ENCODE measurements at regions not wholly inside any gene's neighbourhood (a gene's known extent, or its start where the extent isn't known, plus 50 kb on each side); places are given as distances from the start of the nearest gene placed in this dataset.

DNA sequence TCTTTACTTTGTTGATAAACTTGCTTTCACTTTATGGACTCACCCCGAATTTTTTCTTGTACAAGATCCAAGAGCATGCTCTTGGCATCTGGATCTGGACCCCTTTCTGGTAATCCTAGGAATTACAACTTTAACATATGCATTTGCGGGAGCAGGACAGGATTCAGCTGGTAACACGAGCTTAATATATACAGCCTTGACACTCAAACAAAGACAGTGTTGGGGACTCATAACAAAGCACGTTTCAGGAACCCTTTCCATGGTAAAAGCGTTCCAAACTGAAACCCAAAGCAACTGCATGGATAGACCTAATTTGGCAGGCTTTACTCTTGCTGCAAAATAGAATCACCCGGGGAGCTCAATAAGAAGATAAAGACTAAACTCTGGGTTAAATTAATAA is 349.7 kb upstream of the AMELY start:
- H2BK12ac ChIP-seq (ENCODE audit: low read length): no peak overlapping the region
- H3K36me3 ChIP-seq (replicated peaks in 1 of 2; ENCODE audit: control insufficient read depth in 2 of 2, insufficient read depth in 2 of 2, low read length in 2 of 2): no peaks in the 10 kb centered on the region
- no peak overlapping the region for H3K23ac ChIP-seq (ENCODE audit: low read depth, low read length, poor library complexity)
- H3K9me3 ChIP-seq (replicated peaks in 1 of 2; ENCODE audit: control insufficient read depth in 2 of 2, insufficient read depth in 1 of 2, low read depth in 1 of 2, low read length in 2 of 2): no peaks in the 10 kb centered on the region
- DNase-seq (ENCODE audit: low spot score): no peak
- no CpG with 5 or more reads among the region's 6 CpGs for WGBS, 2 donors (ENCODE audit: extremely low coverage in 2 of 2, insufficient read length in 2 of 2, insufficient replicate concordance in 1 of 2)
- no peak overlapping the region for H3K14ac ChIP-seq (ENCODE audit: low read length)
- no peak overlapping the region for H3K4me2 ChIP-seq (ENCODE audit: insufficient read depth, low read length, poor library complexity, severe bottlenecking)
- H3K4me3 ChIP-seq (ENCODE audit: low read length in 2 of 2): no peak overlapping the region
- H3K4ac ChIP-seq (ENCODE audit: low read length): no peak overlapping the region
- no peaks in the 10 kb centered on the region for H3K27me3 ChIP-seq (ENCODE audit: control insufficient read depth in 3 of 3, insufficient read depth in 3 of 3, low read depth in 1 of 3, low read length in 3 of 3)
- no peaks in the 10 kb centered on the region for H3K79me1 ChIP-seq (ENCODE audit: low read depth, low read length)
- H2AK5ac ChIP-seq (ENCODE audit: low read depth, low read length): no peak overlapping the region
- no peak overlapping the region for H3K9ac ChIP-seq (ENCODE audit: low read depth, low read length, poor library complexity)
- H3K4me1 ChIP-seq (ENCODE audit: control insufficient read depth in 2 of 2, insufficient read depth in 1 of 2, low read depth in 1 of 2, low read length in 2 of 2): no peaks in the 10 kb centered on the region
- no peak overlapping the region for H3K27ac ChIP-seq (replicated peaks; ENCODE audit: low read length)
- H3K18ac ChIP-seq (ENCODE audit: low read length): no peak overlapping the region
- H2BK120ac ChIP-seq (ENCODE audit: low read depth, low read length): no peak overlapping the region
- H2BK5ac ChIP-seq (ENCODE audit: low read length): no peak overlapping the region
- no peak overlapping the region for H4K91ac ChIP-seq (ENCODE audit: low read depth, low read length, poor library complexity)
- H2AFZ ChIP-seq (ENCODE audit: low read length): no peak overlapping the region
- no peak overlapping the region for H2BK15ac ChIP-seq (ENCODE audit: low read length)
- H4K8ac ChIP-seq (ENCODE audit: low read depth, low read length): no peak overlapping the region

DNA sequence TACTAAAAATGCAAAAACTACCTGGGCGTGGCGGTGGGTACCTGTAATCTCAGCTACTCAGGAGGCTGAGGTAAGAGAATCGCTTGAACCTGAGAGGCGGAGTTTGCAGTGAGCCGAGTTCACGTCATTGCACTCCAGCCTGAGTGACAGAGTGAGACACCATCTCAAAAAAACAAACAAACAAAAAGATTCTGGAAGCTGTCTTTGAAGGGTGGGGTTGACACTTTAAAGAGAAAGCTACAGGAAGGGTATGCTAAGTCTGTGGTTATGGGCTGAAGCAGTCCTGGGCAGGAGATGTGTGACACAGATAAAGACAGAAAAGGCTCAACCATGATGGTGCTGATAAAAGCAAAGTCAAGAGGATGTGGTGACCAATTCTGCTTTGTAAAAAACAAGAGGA is 328.5 kb upstream of the AMELY start:
- Histone ChIP-seq H3K4me2 (ENCODE audit: insufficient read depth, low read length, poor library complexity, severe bottlenecking) (no peak overlapping the region), H2BK15ac (ENCODE audit: low read length) (no peak overlapping the region), H4K91ac (ENCODE audit: low read depth, low read length, poor library complexity) (no peak overlapping the region), H3K79me1 (ENCODE audit: low read depth, low read length) (no peaks in the 10 kb centered on the region), H3K9ac (ENCODE audit: low read depth, low read length, poor library complexity) (no peak overlapping the region), H3K27me3 (ENCODE audit: control insufficient read depth in 3 of 3, insufficient read depth in 3 of 3, low read depth in 1 of 3, low read length in 3 of 3) (no peaks in the 10 kb centered on the region), H3K23ac (ENCODE audit: low read depth, low read length, poor library complexity) (no peak overlapping the region), H3K4me1 (ENCODE audit: control insufficient read depth in 2 of 2, insufficient read depth in 1 of 2, low read depth in 1 of 2, low read length in 2 of 2) (no peaks in the 10 kb centered on the region), H3K18ac (ENCODE audit: low read length) (no peak overlapping the region), H3K14ac (ENCODE audit: low read length) (no peak overlapping the region), H3K9me3 (replicated peaks in 1 of 2; ENCODE audit: control insufficient read depth in 2 of 2, insufficient read depth in 1 of 2, low read depth in 1 of 2, low read length in 2 of 2) (no peaks in the 10 kb centered on the region), H2BK120ac (ENCODE audit: low read depth, low read length) (no peak overlapping the region), H2BK12ac (ENCODE audit: low read length) (no peak overlapping the region), H2AFZ (ENCODE audit: low read length) (no peak overlapping the region), H3K27ac (replicated peaks; ENCODE audit: low read length) (no peak overlapping the region), H3K4me3 (ENCODE audit: low read length in 2 of 2) (no peak overlapping the region), H2AK5ac (ENCODE audit: low read depth, low read length) (no peak overlapping the region), H3K4ac (ENCODE audit: low read length) (no peak overlapping the region), H3K36me3 (replicated peaks in 1 of 2; ENCODE audit: control insufficient read depth in 2 of 2, insufficient read depth in 2 of 2, low read length in 2 of 2) (no peaks in the 10 kb centered on the region), H4K8ac (ENCODE audit: low read depth, low read length) (no peak overlapping the region), H2BK5ac (ENCODE audit: low read length) (no peak overlapping the region)
- DNase-seq (ENCODE audit: low spot score): no peak
- WGBS, 2 donors (ENCODE audit: extremely low coverage in 2 of 2, insufficient read length in 2 of 2, insufficient replicate concordance in 1 of 2): no CpG with 5 or more reads among the region's 6 CpGs

GRCh38 chrY:7211971-7212370 is 300.4 kb upstream of the AMELY start:
- no peak overlapping the region for H2AFZ ChIP-seq (ENCODE audit: low read length)
- H2BK5ac ChIP-seq (ENCODE audit: low read length): no peak overlapping the region
- H4K91ac ChIP-seq (ENCODE audit: low read depth, low read length, poor library complexity): no peak overlapping the region
- no peak overlapping the region for H3K4me2 ChIP-seq (ENCODE audit: insufficient read depth, low read length, poor library complexity, severe bottlenecking)
- no CpG with 5 or more reads among the region's 5 CpGs for whole genome bisulfite sequencing, 2 donors (ENCODE audit: extremely low coverage in 2 of 2, insufficient read length in 2 of 2, insufficient replicate concordance in 1 of 2)
- H3K4ac ChIP-seq (ENCODE audit: low read length): no peak overlapping the region
- H2BK120ac ChIP-seq (ENCODE audit: low read depth, low read length): no peak overlapping the region
- H2BK12ac ChIP-seq (ENCODE audit: low read length): no peak overlapping the region
- H4K8ac ChIP-seq (ENCODE audit: low read depth, low read length): no peak overlapping the region
- no peaks in the 10 kb centered on the region for H3K9me3 ChIP-seq (replicated peaks in 1 of 2; ENCODE audit: control insufficient read depth in 2 of 2, insufficient read depth in 1 of 2, low read depth in 1 of 2, low read length in 2 of 2)
- no peak overlapping the region for H3K14ac ChIP-seq (ENCODE audit: low read length)
- no peak overlapping the region for H2AK5ac ChIP-seq (ENCODE audit: low read depth, low read length)
- no peak overlapping the region for H3K23ac ChIP-seq (ENCODE audit: low read depth, low read length, poor library complexity)
- no peaks in the 10 kb centered on the region for H3K79me1 ChIP-seq (ENCODE audit: low read depth, low read length)
- no peak overlapping the region for H3K9ac ChIP-seq (ENCODE audit: low read depth, low read length, poor library complexity)
- H3K4me3 ChIP-seq (ENCODE audit: low read length in 2 of 2): no peak overlapping the region
- H2BK15ac ChIP-seq (ENCODE audit: low read length): no peak overlapping the region
- H3K27me3 ChIP-seq (ENCODE audit: control insufficient read depth in 3 of 3, insufficient read depth in 3 of 3, low read depth in 1 of 3, low read length in 3 of 3): no peaks in the 10 kb centered on the region
- no peaks in the 10 kb centered on the region for H3K36me3 ChIP-seq (replicated peaks in 1 of 2; ENCODE audit: control insufficient read depth in 2 of 2, insufficient read depth in 2 of 2, low read length in 2 of 2)
- no peaks in the 10 kb centered on the region for H3K4me1 ChIP-seq (ENCODE audit: control insufficient read depth in 2 of 2, insufficient read depth in 1 of 2, low read depth in 1 of 2, low read length in 2 of 2)
- no peak for DNase-seq (ENCODE audit: low spot score)
- H3K27ac ChIP-seq (replicated peaks; ENCODE audit: low read length): no peak overlapping the region
- H3K18ac ChIP-seq (ENCODE audit: low read length): no peak overlapping the region

- H3K4me3 ChIP-seq (ENCODE audit: low read length in 2 of 2): no peak overlapping the region
- no peak overlapping the region for H2AK5ac ChIP-seq (ENCODE audit: low read depth, low read length)
- no CpG with 5 or more reads among the region's 4 CpGs for WGBS, 2 donors (ENCODE audit: extremely low coverage in 2 of 2, insufficient read length in 2 of 2, insufficient replicate concordance in 1 of 2)
- H3K4me1 ChIP-seq (ENCODE audit: control insufficient read depth in 2 of 2, insufficient read depth in 1 of 2, low read depth in 1 of 2, low read length in 2 of 2): no peaks in the 10 kb centered on the region
- no peak overlapping the region for H2BK12ac ChIP-seq (ENCODE audit: low read length)
- H3K4me2 ChIP-seq (ENCODE audit: insufficient read depth, low read length, poor library complexity, severe bottlenecking): no peak overlapping the region
- H2BK5ac ChIP-seq (ENCODE audit: low read length): no peak overlapping the region
- H3K14ac ChIP-seq (ENCODE audit: low read length): no peak overlapping the region
- no peak overlapping the region for H3K27ac ChIP-seq (replicated peaks; ENCODE audit: low read length)
- no peak overlapping the region for H4K91ac ChIP-seq (ENCODE audit: low read depth, low read length, poor library complexity)
- H4K8ac ChIP-seq (ENCODE audit: low read depth, low read length): no peak overlapping the region
- H3K36me3 ChIP-seq (replicated peaks in 1 of 2; ENCODE audit: control insufficient read depth in 2 of 2, insufficient read depth in 2 of 2, low read length in 2 of 2): no peaks in the 10 kb centered on the region
- no peak for DNase-seq (ENCODE audit: low spot score)
- no peaks in the 10 kb centered on the region for H3K79me1 ChIP-seq (ENCODE audit: low read depth, low read length)
- no peak overlapping the region for H3K18ac ChIP-seq (ENCODE audit: low read length)
- H2BK120ac ChIP-seq (ENCODE audit: low read depth, low read length): no peak overlapping the region
- H3K4ac ChIP-seq (ENCODE audit: low read length): no peak overlapping the region
- H3K23ac ChIP-seq (ENCODE audit: low read depth, low read length, poor library complexity): no peak overlapping the region
- H3K9ac ChIP-seq (ENCODE audit: low read depth, low read length, poor library complexity): no peak overlapping the region
- H3K9me3 ChIP-seq (replicated peaks in 1 of 2; ENCODE audit: control insufficient read depth in 2 of 2, insufficient read depth in 1 of 2, low read depth in 1 of 2, low read length in 2 of 2): no peaks in the 10 kb centered on the region
- H2AFZ ChIP-seq (ENCODE audit: low read length): no peak overlapping the region
- H2BK15ac ChIP-seq (ENCODE audit: low read length): no peak overlapping the region
- no peaks in the 10 kb centered on the region for H3K27me3 ChIP-seq (ENCODE audit: control insufficient read depth in 3 of 3, insufficient read depth in 3 of 3, low read depth in 1 of 3, low read length in 3 of 3)
These were observed 292.9 kb upstream of the AMELY start for GRCh38 chrY:7204456-7204855.
